Keratinocyte (primary cell): ENCODE measurements at regions not wholly inside any gene's neighbourhood (a gene's known extent, or its start where the extent isn't known, plus 50 kb on each side); places are given as distances from the start of the nearest gene placed in this dataset.

Experiments
- DNase-seq: peaks from one replicate; pipeline ENCODE4 v3.0.0-alpha.2; 2011; ENCODE audit warnings: low read depth, missing footprints, low spot score
- FAIRE-seq: peaks from 2 replicates; lab custom pipeline; 2011; peaks lifted over from hg19 to GRCh38; lab: Jason Lieb, UNC
- H2AFZ ChIP-seq: 2 replicates; pipeline ENCODE4 v1.6.0; 2012; ENCODE audit warnings: low read length, control low read depth, inconsistent platforms; ENCODE audit not compliant: control insufficient read depth
- H3K27ac ChIP-seq: 2 replicates; pipeline ENCODE4 v1.5.1; 2011; ENCODE audit warnings: low read length; ENCODE audit not compliant: control insufficient read depth, insufficient read depth
- H3K27me3 ChIP-seq: 3 replicates; pipeline ENCODE4 v1.6.0; 2011; ENCODE audit warnings: low read length; ENCODE audit not compliant: control insufficient read depth, insufficient read depth; ENCODE audit errors: extremely low read depth
- H3K36me3 ChIP-seq, 2 experiments: 2 replicates in 1 of 2; 3 replicates in 1 of 2; pipeline ENCODE4 v1.5.1; 2011; ENCODE audit warnings: low read length in 2 of 2, mild to moderate bottlenecking in 1 of 2; ENCODE audit not compliant: control insufficient read depth in 2 of 2, insufficient read depth in 2 of 2; ENCODE audit errors: extremely low read depth in 1 of 2
- H3K4me1 ChIP-seq: 3 replicates; pipeline ENCODE4 v1.5.1; 2011; ENCODE audit warnings: low read length; ENCODE audit not compliant: control insufficient read depth, insufficient read depth; ENCODE audit errors: extremely low read depth
- H3K4me2 ChIP-seq: 3 replicates; pipeline ENCODE4 v1.6.0; 2011; ENCODE audit warnings: low read depth, low read length; ENCODE audit not compliant: control insufficient read depth, insufficient read depth; ENCODE audit errors: extremely low read depth
- H3K4me3 ChIP-seq, 3 experiments: fragments of 200-600 bp in 1 of 3; sonication (generic) in 1 of 3; 2 replicates in 2 of 3; 3 replicates in 1 of 3; pipeline ENCODE4 v1.5.1; 2011 to 2016; ENCODE audit warnings: low read length in 3 of 3, mild to moderate bottlenecking in 3 of 3, control low read depth in 2 of 3, inconsistent platforms in 1 of 3, low read depth in 1 of 3, mixed read lengths in 1 of 3, mixed run types in 1 of 3, moderate library complexity in 1 of 3; ENCODE audit not compliant: control insufficient read depth in 2 of 3, insufficient read depth in 2 of 3; ENCODE audit errors: extremely low read depth in 1 of 3
- H3K79me2 ChIP-seq: 2 replicates; pipeline ENCODE4 v1.6.0; 2012; ENCODE audit warnings: low read length; ENCODE audit not compliant: control insufficient read depth, insufficient read depth
- H3K9ac ChIP-seq: 3 replicates; pipeline ENCODE4 v1.6.0; 2011; ENCODE audit warnings: low read length; ENCODE audit not compliant: control insufficient read depth, insufficient read depth; ENCODE audit errors: extremely low read depth
- H3K9me1 ChIP-seq: 3 replicates; pipeline ENCODE4 v1.6.0; 2011; ENCODE audit warnings: low read length; ENCODE audit not compliant: control insufficient read depth, insufficient read depth; ENCODE audit errors: extremely low read depth
- H3K9me3 ChIP-seq: 2 replicates; pipeline ENCODE4 v1.5.1; 2012; ENCODE audit warnings: low read depth, low read length; ENCODE audit not compliant: control insufficient read depth
- H4K20me1 ChIP-seq: 3 replicates; pipeline ENCODE4 v1.6.0; 2011; ENCODE audit warnings: low read length; ENCODE audit not compliant: control insufficient read depth, insufficient read depth; ENCODE audit errors: extremely low read depth
- EZH2 ChIP-seq: IDR thresholded peaks from one replicate; pipeline ENCODE4 v1.6.1; 2012; ENCODE audit warnings: inconsistent platforms, mild to moderate bottlenecking, low read length, moderate library complexity
- dilution Hi-C: fragments of 300-500 bp; cut with MboI; formaldehyde crosslinking; loops from one replicate; pipeline ENCODE4 v1.7.0; 2020; ENCODE audit warnings: low sequenced_read_pairs; ENCODE audit not compliant: extremely low pct_ligation_motif_present
- TF ChIP-seq, protein P1 (sequence below), 3 experiments: IDR thresholded peaks in 1 of 3; conservative IDR thresholded peaks in 1 of 3; optimal IDR thresholded peaks in 1 of 3; 2 replicates in 2 of 3; 3 replicates in 1 of 3; pipeline versions ENCODE3 to v1.5.1; 2011; ENCODE audit warnings: low read length in 3 of 3, mild to moderate bottlenecking in 3 of 3, moderate library complexity in 2 of 3, control low read depth in 1 of 3, inconsistent platforms in 1 of 3; ENCODE audit not compliant: insufficient read depth in 2 of 3; ENCODE audit errors: extremely low read depth in 1 of 3

DNA sequence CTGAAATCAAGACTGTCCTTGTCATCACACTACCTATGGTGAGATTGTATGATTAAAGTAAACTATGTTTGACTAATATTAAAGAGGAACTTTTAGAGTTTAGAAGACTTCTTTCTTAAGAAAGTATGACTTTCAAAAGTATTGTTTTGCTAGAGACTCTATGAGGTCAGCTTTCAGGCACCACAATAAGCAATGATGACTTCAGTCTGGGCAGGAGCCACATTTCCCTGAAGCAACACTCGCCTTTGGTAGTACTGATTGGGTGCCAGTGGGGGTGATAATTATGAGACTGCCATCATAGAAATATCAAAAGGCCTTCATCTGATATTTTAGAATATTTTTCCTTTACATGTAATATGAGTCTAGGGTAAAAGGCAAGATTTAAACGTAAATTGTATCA lies 212.6 kb downstream of the DTHD1 start:
- Histone ChIP-seq H3K36me3 (no peaks in the 10 kb centered on the region), H4K20me1 (no peaks in the 10 kb centered on the region), H3K27ac (no peak overlapping the region), H3K9ac (no peak overlapping the region), H3K27me3 (no peaks in the 10 kb centered on the region), H3K9me3 (no peaks in the 10 kb centered on the region), H3K79me2 (no peaks in the 10 kb centered on the region), H3K4me2 (no peak overlapping the region), H3K4me1 (no peaks in the 10 kb centered on the region), H2AFZ (no peak overlapping the region), H3K9me1 (no peaks in the 10 kb centered on the region), H3K4me3 (no peak overlapping the region)
- dilution Hi-C loops, result no loop called here
- FAIRE-seq (no peak), DNase-seq (no peak)
- TF ChIP-seq, protein P1, sequence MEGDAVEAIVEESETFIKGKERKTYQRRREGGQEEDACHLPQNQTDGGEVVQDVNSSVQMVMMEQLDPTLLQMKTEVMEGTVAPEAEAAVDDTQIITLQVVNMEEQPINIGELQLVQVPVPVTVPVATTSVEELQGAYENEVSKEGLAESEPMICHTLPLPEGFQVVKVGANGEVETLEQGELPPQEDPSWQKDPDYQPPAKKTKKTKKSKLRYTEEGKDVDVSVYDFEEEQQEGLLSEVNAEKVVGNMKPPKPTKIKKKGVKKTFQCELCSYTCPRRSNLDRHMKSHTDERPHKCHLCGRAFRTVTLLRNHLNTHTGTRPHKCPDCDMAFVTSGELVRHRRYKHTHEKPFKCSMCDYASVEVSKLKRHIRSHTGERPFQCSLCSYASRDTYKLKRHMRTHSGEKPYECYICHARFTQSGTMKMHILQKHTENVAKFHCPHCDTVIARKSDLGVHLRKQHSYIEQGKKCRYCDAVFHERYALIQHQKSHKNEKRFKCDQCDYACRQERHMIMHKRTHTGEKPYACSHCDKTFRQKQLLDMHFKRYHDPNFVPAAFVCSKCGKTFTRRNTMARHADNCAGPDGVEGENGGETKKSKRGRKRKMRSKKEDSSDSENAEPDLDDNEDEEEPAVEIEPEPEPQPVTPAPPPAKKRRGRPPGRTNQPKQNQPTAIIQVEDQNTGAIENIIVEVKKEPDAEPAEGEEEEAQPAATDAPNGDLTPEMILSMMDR (optimal IDR thresholded peaks at IDR 0.05 in 1 of 3, IDR thresholded peaks at IDR 0.05 in 1 of 3, conservative IDR thresholded peaks at IDR 0.05 in 1 of 3; ENCODE audit: extremely low read depth in 1 of 3, insufficient read depth in 2 of 3, low read length in 3 of 3), result no peak
- TF ChIP-seq EZH2, result no peak

DNA sequence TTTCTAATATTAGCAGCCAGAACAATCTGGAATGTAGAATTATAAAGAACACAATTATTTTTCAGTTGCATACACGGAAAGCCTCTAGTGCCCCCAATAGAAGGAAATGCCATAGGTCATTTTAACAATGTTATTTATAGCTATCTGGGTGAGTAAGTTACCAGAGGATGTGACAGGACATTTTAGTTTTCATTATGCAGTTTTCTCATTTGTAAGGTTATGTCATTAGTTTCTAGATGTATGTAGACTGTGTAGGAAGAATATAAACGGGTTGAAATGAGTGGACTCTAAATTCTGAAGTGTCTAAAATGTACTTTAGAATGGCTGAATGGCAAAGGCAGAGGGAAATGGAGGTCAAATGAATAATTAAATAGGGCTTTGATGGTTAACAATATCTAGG lies 213.3 kb downstream of the DTHD1 start:
- no peak overlapping the region for H3K27ac ChIP-seq
- FAIRE-seq, result no peak
- DNase-seq, result no peak
- H4K20me1 ChIP-seq, result no peaks in the 10 kb centered on the region
- no peak for TF ChIP-seq EZH2
- TF ChIP-seq, protein P1 (optimal IDR thresholded peaks at IDR 0.05 in 1 of 3, IDR thresholded peaks at IDR 0.05 in 1 of 3, conservative IDR thresholded peaks at IDR 0.05 in 1 of 3; ENCODE audit: extremely low read depth in 1 of 3, insufficient read depth in 2 of 3, low read length in 3 of 3), result no peak
- no peak overlapping the region for H3K4me3 ChIP-seq
- H3K4me1 ChIP-seq, result no peaks in the 10 kb centered on the region
- H3K9me3 ChIP-seq, result no peaks in the 10 kb centered on the region
- H3K4me2 ChIP-seq, result no peak overlapping the region
- H2AFZ ChIP-seq, result no peak overlapping the region
- no peaks in the 10 kb centered on the region for H3K79me2 ChIP-seq
- H3K9ac ChIP-seq, result no peak overlapping the region
- no peaks in the 10 kb centered on the region for H3K9me1 ChIP-seq
- H3K27me3 ChIP-seq, result no peaks in the 10 kb centered on the region
- dilution Hi-C loops, result no loop called here
- H3K36me3 ChIP-seq, result no peaks in the 10 kb centered on the region
